Frontal cortex (tissue), 3 donors: ENCODE measurements at regions not wholly inside any gene's neighbourhood (a gene's known extent, or its start where the extent isn't known, plus 50 kb on each side); places are given as distances from the start of the nearest gene placed in this dataset.

ENCODE experiments used
- DNase-seq, 2 donors: peaks; one replicate each; pipeline ENCODE4 v3.0.0; 2012; ENCODE audit warnings: low spot score in 2 of 2
- FAIRE-seq: peaks from 2 replicates; lab custom pipeline; 2012; peaks lifted over from hg19 to GRCh38; lab: Jason Lieb, UNC
- donor health status: control.
- donor health status: control.
- donor health status: control.

DNA sequence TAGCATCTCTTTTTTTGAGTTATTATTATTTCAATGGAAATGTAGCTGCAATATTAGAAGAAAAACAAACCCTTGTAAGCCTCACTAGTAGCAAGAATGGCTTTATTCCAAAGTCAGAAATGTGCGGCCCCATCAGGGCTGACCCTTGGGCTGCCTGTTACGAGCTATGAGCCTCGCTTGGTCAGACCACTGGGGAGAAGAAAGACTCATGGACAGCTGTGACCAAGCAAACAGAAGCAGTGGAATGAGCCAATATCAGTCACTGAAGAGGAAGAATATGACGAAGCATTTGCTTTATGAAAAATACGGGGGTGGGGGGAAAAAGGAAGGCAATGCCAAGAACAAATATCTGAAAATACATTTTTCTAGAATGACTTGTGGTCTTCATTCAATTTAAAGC is 504.5 kb downstream of the LMO4 start:
- DNase-seq (no peak), FAIRE-seq (no peak)

DNA sequence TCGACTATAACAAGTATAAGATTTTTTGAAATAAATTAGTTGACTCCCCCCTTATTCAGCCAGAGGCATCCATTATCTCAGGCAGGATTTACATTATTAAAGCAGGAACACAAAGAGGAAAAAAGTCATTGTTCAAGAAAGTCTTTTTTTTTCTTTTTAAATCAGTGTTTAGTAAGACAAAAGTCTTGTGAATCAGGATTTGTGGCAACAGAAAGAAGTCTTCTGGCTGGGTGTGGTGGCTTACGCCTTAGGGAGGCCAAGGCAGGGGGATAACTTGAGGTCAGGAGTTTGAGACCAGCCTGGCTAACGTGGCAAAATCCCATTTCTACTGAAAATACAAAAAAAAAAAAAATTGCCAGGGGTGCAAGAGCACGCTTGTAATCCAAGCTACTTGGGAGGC is 505.5 kb downstream of the LMO4 start:
- DNase-seq (no peak), FAIRE-seq (no peak)

DNA sequence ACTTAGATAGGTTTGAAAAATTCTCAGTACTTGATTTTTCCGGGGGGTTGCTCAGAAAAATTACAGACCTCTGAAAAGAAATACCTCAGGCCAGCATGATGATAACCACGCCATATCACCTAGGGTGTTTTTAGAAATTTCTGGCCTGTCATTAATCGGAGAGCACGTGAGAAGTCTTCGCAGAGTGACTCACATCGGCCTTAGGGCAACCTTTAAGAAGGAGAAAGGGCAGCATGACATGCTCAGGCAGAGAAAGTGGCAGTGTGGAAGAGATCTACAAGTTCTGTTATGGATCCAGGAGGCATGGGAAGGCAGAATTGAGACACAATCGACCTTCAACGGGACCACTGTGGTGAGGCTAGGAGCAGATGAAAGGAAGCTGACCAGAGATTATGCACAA is 506.3 kb downstream of the LMO4 start:
- DNase-seq (no peak), FAIRE-seq (no peak)

DNA sequence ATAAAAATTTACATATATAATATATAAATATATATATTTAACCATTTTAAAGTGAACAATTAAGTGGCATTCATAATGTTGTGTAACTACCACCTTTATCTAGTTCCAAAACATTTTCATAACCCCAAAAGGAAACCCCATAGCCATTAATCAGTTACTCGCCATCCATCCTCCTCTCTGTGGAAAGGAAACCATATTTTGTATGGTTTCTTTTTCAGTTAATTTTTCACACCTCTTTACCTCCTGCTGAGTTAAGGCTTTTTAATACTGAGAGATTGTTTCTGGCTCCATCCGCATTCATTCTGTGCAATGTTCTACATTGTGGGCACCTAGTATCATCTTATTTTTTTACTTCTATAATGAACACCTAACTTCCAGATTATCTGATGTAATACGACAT is 512.1 kb downstream of the LMO4 start:
- FAIRE-seq: no peak
- no peak for DNase-seq

DNA sequence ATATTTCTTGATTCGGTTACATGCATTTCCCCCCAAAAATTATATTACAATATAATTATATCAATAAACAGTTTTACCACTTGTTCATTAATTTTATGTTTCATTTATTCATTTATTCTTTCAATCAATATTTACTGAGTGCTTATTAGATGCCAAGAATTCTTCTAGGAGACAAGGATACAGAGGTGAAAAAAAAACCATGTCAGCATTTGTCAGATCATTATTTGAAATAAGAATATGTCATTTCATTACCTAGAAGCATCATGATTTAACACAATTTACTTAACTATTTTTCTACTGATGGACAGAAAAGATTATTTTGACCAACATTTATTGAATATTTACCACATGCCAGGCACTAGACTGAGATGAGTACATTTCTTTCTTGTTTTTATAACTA is 512.7 kb downstream of the LMO4 start:
- FAIRE-seq: no peak

DNA sequence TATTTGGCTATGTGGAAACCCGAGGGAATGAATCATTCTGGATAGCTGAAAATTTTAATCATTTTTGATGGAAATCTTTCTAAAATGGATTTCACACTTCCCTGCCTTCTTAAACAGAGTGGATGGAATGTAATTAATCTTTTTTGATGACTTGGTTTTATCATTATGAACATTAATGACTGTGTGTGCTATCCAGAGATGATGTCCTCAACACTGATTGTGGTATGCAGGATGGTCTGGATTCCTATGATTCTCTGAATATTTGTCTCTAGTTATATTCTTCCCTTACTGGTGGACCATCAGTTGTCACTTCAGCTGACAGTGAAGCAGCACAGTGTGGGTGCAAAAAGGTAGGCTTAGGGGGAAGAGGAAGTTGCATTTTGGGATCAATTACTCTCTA is 513.5 kb downstream of the LMO4 start:
- FAIRE-seq (no peak), DNase-seq (no peak)

More for the DNA sequence above, 512.7 kb downstream of the LMO4 start:
- no peak for DNase-seq

DNA sequence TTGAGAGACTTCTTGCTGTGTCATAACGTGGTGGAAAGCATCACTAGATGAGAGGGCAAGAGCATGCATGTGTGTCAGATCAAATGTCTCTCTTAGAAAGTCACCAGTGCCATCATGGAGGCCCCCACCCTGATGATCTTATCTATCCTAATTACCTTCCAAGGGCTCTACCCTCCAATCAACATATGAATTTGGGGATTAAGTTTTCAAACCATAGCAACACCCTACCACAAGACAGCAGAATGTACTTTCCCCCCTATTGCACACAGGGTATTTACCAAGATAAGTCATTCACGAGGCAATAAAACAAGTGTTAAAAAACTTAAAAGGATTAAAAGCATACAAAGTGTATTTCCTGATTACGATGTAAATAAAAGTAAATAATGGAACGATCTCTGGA is 515.6 kb downstream of the LMO4 start:
- DNase-seq: no peak
- FAIRE-seq: no peak

DNA sequence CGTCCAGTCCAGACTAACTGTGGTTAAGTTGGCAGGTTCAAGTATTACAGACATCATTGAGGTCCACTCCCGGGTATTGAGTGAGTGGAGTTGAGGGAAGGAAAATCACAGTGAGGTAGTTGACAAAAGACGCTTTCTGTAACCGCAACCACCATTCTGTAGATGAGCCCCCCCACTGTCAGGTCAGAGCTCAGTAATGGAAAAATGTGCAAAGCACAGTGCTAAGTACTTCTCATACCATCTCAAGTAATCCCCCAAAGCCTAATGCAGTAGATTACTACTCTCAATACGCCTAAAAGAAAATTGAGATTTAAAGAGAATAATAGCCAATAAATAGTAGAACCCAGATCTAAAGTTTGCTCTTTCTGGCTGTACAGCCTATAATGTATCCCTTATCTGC is 522.8 kb downstream of the LMO4 start:
- FAIRE-seq (no peak), DNase-seq (no peak)

DNA sequence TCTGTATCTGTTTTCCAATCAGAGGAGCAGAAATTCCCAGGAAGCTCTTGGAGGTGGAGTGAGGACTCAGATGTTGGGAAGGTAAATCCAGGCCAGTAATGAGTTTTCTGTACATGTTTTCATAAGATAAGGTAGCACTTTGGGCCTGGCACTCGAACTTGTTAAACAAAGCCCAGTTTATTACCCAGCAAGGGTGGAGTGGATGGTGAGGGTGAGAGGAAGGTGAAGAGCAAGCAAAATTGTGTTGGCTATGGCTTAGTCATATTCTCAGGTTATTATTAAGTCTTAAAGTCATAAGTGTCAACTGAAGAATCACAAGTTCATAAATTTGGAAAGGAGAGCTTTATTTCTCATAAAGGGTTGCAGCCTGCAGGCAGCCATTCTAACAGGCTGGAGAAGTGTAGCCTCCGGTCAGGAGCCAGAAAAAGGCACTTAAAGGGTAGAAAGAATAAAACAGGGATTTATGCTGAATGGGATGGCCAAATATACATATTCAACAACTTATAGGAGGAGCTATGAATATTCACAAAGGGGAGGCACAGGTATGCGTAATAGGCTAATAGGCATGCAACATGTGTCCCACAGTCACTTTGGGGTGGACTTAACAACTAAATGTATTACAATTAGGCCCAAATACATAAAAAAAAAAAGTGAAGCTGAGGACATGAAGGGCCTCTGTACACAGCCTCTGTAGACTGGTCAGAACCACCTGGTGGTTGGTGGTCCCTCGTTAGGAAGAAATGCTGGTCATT is 523.9 kb downstream of the LMO4 start:
- DNase-seq: no peak
- no peak for FAIRE-seq

DNA sequence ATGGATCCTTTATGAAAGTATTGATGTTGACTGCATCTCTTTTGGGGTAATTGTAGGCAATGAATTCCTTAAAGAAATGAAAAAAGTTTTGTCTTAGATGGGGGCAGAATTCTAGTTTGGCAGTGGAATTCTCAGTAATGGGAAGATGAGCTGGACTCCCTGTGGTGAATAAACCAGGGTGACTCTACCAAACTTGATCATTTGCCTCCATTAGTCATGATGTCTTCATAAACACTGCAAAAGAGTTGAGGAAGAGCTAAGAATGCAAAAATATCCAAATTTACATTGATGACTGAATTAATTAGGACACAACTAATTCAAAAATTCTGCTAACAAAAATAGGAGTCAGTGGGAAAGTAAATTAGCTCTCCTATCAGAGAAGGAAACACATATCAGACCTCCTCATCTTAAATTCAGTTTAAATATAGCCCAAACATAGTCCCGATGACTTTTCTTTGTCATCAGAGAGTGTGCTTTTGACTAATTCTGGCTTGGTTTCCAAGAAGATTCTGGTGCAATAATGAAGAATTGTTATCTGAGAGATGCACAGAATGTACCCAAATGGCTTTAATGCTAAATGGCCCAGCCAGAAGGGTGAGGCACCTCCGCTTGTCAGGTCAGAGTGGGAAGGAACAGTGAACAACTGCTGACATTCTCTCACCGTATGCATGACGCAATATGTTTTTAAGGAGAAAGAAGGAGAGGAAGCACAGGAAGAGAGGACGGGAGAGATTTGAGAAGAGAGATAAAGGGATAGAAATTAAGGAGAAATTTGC is 525.1 kb downstream of the LMO4 start:
- no peak for FAIRE-seq
- DNase-seq: no peak

DNA sequence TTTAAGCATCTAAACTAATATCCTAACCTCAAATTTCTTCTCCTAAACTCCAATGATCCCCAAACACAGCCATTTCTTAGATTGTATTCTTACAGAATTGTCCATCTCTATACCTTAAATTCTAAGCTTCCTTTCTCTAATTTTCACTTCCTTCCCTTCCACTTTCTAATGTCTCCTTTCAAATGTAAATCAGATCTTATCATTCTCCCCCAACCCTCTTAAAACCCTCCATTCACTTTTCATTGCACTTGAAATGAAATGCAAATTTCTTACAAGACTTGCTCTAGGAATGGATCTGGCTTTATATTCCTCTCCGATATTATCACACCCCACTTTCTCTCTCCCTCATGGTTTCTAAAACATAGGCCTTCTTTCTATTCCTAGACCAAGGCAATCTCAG is 534.6 kb downstream of the LMO4 start:
- FAIRE-seq: no peak

DNA sequence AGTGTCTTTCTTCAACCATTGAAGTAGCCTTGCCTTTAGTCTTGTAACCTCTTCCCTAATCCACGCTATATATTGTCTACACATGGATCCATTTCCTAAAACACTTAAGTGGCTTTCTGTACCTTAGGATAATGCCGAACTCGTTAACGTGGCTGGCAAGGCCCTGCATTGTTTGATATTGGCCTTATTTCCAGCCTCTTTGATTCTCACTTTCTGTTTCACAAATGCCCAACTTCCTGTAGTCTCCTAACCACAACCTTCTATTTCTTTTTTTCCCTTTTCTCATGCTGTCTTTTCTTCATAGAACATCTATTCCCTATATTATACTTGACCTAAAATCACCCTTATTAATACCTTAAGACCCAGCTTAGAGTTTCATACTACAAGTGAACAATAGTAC is 536.0 kb downstream of the LMO4 start:
- no peak for DNase-seq
- no peak for FAIRE-seq

More for the DNA sequence above, 534.6 kb downstream of the LMO4 start:
- DNase-seq: no peak

DNA sequence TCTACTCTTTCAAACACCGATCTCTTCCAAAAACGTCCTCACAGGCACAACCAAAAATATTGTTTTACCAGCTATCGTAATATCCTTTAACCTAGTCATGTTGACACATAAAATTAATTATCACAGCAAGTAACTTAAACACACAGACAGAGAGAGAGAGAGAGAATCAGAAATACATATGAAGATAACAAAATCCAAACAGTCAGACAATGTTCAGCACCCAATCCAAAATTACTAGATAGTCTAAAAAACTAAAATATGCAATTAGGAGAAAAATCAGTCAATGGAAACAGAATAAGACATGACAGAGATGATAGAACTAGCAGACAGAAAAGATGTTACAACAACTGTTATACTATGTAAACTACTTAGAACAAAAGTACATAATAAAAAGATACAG is 537.7 kb downstream of the LMO4 start:
- DNase-seq: no peak
- FAIRE-seq: peak; percentile 54

DNA sequence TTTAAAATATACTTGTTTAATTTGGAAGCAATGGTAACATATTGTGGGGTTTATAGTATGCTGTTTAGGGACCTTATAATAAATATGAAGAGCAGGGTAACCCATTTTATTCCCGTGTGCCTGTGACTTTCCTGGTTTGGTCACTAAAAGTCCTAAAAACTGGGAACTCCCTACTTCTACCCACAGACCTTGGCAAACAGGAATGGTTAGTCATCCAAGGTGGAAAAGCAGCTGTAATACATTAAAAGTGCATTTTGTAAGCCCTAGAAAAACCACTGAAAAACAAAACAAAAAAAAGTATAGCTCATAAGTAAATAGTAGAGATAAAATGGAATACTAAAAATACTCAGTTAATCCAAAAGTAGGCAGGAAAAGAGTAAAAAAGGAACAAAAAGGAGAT is 538.9 kb downstream of the LMO4 start:
- FAIRE-seq (no peak), DNase-seq (no peak)

DNA sequence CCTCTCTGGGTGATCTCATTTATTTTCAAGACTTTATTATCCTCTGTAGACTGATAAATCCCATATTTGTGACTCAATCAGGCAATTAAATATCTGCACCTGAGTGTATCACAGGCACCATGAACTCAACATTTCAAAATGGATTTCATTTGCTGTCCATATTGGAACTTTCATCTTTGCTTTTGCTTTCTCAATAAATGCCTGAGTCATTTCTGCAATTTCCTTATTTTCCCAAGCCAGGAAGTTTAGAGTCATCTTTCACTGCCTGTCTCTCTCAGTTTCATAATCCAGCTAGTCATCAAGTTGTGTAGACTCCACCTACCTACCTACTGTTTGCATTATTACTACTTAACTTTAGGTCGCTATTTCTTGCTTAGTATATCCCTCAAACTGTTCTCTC is 540.9 kb downstream of the LMO4 start:
- no peak for FAIRE-seq
- DNase-seq: no peak

DNA sequence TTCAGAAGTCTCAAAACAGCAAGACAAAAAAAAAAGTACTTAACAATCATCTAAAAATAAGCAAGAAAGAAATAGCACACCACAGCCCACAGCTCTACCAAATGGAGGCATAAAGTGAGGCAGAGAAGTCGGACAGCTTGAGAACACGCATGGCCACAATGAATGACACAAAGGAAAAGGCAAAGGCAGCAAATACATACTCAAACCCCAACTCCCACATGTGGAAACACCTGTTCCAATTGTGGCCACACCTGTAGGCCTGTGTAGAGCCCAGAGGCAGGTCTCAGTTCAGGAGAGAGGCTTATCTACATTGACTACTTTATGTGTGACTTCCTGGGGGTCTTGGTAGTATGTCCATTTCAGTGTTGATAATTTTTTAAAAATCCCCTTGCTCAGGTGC is 543.5 kb downstream of the LMO4 start:
- FAIRE-seq (no peak), DNase-seq (no peak)

DNA sequence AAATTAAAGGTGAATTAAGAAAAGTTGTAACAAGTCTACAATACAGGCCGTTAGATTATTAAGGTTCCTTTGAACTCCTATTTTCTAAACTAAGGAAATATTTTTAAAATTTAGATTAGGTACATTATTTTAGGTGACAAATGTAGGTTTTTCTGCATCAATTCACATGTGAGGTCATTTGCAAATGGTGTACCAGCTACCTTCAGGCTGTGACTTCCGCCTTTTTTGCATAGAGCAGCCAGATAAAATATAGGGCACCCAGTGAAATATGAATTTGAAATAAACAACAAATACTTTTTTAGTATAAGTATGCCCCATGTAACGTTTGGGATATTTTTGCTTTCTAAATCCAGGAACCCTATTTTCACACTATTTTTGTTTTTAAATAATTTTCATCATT is 544.0 kb downstream of the LMO4 start:
- DNase-seq (no peak), FAIRE-seq (no peak)

DNA sequence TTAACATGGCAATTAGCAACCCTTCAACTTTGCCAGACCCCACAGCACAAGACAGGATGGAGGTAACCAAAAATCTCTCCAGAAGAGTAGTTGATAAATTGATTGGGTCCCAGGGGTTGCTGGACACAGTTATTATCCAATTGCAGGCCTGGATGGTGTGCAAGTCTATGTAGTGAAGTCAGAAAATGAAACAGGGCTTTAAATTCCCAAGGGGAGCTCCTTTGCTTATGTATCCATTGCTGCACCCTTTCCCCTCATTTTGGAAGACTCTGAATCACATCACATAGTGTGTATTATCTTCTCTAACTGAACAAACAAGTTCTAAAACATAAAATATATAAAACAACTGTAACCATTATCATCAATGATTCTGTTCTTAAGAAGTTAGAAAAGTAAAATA is 550.2 kb downstream of the LMO4 start:
- DNase-seq (no peak), FAIRE-seq (no peak)

DNA sequence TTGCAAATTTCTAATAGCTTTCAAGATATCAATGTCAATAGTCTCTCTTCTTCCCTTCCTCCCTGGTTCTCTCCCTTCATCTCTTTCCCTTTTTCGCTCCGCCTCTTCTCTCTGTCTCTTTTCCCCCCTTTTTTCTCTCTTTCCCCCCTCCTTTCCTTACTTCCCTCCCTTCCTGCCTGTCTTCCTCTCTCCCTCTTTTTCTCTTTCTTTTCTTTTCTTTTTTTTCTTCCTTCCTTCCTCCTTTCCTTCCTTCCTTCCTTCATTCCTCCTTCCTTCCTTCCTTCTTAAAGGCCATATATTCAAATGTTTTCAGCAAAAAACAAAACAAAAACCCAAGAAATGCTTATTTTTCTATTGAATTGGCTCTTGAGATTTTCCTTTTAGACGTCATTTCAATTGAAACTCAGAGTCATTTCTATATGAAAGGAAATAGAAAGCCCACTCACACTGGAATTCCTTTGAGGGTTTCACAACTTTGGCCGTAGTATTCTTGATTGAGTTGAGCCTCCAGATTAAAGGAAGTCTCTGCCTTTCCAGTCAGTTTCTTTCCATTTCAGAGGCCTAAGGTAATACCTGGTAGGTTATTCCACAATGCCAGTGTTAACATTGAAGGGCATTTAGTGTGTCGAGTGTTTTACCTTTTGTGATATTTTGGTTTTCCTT is 551.5 kb downstream of the LMO4 start:
- no peak for FAIRE-seq
- no peak for DNase-seq

DNA sequence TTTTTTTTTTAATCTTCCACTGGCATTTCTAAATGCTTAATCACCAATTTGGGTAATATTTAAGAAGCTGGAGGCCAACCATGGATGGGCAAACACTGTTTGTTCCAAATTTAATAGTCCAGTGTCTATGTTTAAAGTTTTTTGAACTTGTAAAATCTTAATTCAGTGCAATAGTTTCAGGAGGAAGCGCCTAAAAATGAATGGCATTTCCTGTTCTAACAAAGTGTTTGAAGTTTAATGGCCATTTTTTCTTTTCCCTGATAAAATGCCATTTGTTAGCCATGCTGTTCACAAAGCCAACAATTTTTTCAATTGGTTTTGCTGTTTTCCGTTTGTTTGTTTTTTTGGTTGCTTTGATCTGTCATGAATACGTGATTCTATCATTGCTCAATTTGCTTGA is 552.1 kb downstream of the LMO4 start:
- FAIRE-seq: no peak
- DNase-seq: no peak

DNA sequence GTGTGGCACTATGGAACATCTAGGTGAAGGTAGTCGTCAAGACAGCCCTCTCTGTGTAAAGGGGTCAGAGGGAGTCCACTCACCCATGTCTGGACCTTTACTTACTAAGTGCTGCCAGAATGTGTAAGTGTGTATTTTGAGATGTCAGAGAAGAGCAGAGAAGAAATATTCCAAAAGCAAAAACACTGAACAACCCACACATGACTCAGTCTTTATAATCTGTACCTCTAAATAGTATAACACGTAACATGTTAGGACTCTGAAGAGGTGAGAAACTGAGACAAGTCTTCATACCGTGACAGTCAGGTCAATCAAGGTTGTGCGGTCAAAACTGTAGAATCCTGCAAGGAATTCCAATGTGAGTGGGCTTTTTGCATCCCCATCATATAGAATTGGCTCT is 555.2 kb downstream of the LMO4 start:
- no peak for FAIRE-seq

More for the DNA sequence above, 555.2 kb downstream of the LMO4 start:
- no peak for DNase-seq
